GM23338 (cell line): ENCODE measurements at regions not wholly inside any gene's neighbourhood (a gene's known extent, or its start where the extent isn't known, plus 50 kb on each side); places are given as distances from the start of the nearest gene placed in this dataset.

Experiments
- ATAC-seq: fragments of 200-7000 bp; cut with Tn5 transposase; 3 replicates; pipeline ENCODE4 v1.9.1; 2020
- DNase-seq: peaks from one replicate; pipeline ENCODE4 v3.0.0-alpha.2; 2015; ENCODE audit warnings: low spot score
- H2AFZ ChIP-seq: fragments of 200-600 bp; sonication (generic); 2 replicates; pipeline ENCODE4 v1.8.0; 2016; ENCODE audit warnings: antibody characterized with exemption, mild to moderate bottlenecking, moderate library complexity
- H3F3A ChIP-seq: fragments of 200-600 bp; sonication (generic); replicated peaks from 2 replicates; pipeline ENCODE4 v1.8.0; 2017; ENCODE audit warnings: antibody characterized with exemption, mixed run types, low read depth
- H3K27ac ChIP-seq: fragments of 200-600 bp; sonication (generic); 2 replicates; pipeline ENCODE4 v1.6.1; 2016; ENCODE audit warnings: low read depth
- H3K27me3 ChIP-seq: fragments of 200-600 bp; sonication (generic); 2 replicates; pipeline ENCODE4 v1.8.0; 2016; ENCODE audit warnings: mild to moderate bottlenecking, mixed run types, moderate library complexity; ENCODE audit not compliant: insufficient read depth
- H3K36me3 ChIP-seq: fragments of 200-600 bp; sonication (generic); 2 replicates; pipeline ENCODE4 v1.8.0; 2016; ENCODE audit warnings: mild to moderate bottlenecking; ENCODE audit not compliant: insufficient read depth
- H3K4me1 ChIP-seq: fragments of 200-600 bp; sonication (generic); 2 replicates; pipeline ENCODE4 v1.8.0; 2016; ENCODE audit warnings: mild to moderate bottlenecking, moderate library complexity; ENCODE audit not compliant: insufficient read depth
- H3K4me2 ChIP-seq: fragments of 200-600 bp; sonication (generic); 2 replicates; pipeline ENCODE4 v1.7.1; 2017; ENCODE audit warnings: mixed run types
- H3K4me3 ChIP-seq: fragments of 200-600 bp; sonication (generic); 2 replicates; pipeline ENCODE4 v1.6.1; 2016; ENCODE audit warnings: mixed run types
- H3K79me2 ChIP-seq: fragments of 200-600 bp; sonication (generic); replicated peaks from 2 replicates; pipeline ENCODE4 v1.8.0; 2017; ENCODE audit warnings: mild to moderate bottlenecking; ENCODE audit not compliant: insufficient read depth
- H3K9me2 ChIP-seq: fragments of 200-600 bp; sonication (generic); 2 replicates; pipeline ENCODE4 v1.8.0; 2017; ENCODE audit not compliant: insufficient read depth
- H4K20me1 ChIP-seq: fragments of 200-600 bp; sonication (generic); replicated peaks from 2 replicates; pipeline ENCODE4 v1.8.0; 2017; ENCODE audit warnings: mild to moderate bottlenecking; ENCODE audit not compliant: insufficient read depth
- H3K27ac Mint-ChIP-seq: 2 replicates; pipeline ENCODE4 v1.8.0; 2020; ENCODE audit warnings: inconsistent platforms, mild to moderate bottlenecking, moderate library complexity, mixed read lengths
- H3K27me3 Mint-ChIP-seq: 3 replicates; pipeline ENCODE4 v1.8.0; 2022; ENCODE audit warnings: low read depth, mild to moderate bottlenecking, moderate library complexity, mixed read lengths, inconsistent platforms; ENCODE audit not compliant: insufficient read depth, poor library complexity
- H3K36me3 Mint-ChIP-seq: 3 replicates; pipeline ENCODE4 v1.8.0; 2021; ENCODE audit warnings: low read depth, mild to moderate bottlenecking, inconsistent platforms, moderate library complexity, mixed read lengths
- H3K4me1 Mint-ChIP-seq: 3 replicates; pipeline ENCODE4 v1.8.0; 2020; ENCODE audit warnings: mild to moderate bottlenecking, inconsistent platforms, mixed read lengths
- H3K4me3 Mint-ChIP-seq: 3 replicates; pipeline ENCODE4 v1.8.0; 2021; ENCODE audit warnings: moderate library complexity, mild to moderate bottlenecking, inconsistent platforms, mixed read lengths
- H3K9me3 Mint-ChIP-seq: 3 replicates; pipeline ENCODE4 v1.8.0; 2020; ENCODE audit warnings: moderate library complexity, mild to moderate bottlenecking, inconsistent platforms, mixed read lengths
- CREB1 ChIP-seq: fragments of 250-450 bp; sonication (Bioruptor Pico); IDR thresholded peaks from 2 replicates; pipeline ENCODE4 v1.5.0; 2020; ENCODE audit warnings: low read depth, mild to moderate bottlenecking, moderate library complexity
- CTCF ChIP-seq, 2 experiments: fragments of 200-600 bp in 1 of 2; sonication (generic) in 1 of 2; conservative IDR thresholded peaks; 2 replicates each; pipeline versions ENCODE4 v1.5.1 to v1.6.1; 2016 to 2017; ENCODE audit warnings: antibody characterized with exemption in 2 of 2, low read depth in 2 of 2, mild to moderate bottlenecking in 2 of 2, moderate library complexity in 1 of 2
- ETS1 ChIP-seq: IDR thresholded peaks from 2 replicates; pipeline ENCODE4 v1.6.1; 2016; ENCODE audit warnings: antibody characterized with exemption
- EZH2 ChIP-seq: fragments of 200-600 bp; sonication (generic); IDR thresholded peaks from one replicate; pipeline ENCODE4 v1.8.0; 2017; ENCODE audit warnings: antibody characterized with exemption, mild to moderate bottlenecking, low read depth; ENCODE audit not compliant: unreplicated experiment
- EZH2phosphoT487 ChIP-seq: fragments of 200-600 bp; sonication (generic); IDR thresholded peaks from one replicate; pipeline ENCODE4 v1.8.1; 2018; ENCODE audit warnings: antibody characterized with exemption; ENCODE audit not compliant: unreplicated experiment
- JUNB ChIP-seq: IDR thresholded peaks from one replicate; pipeline ENCODE4 v1.6.1; 2016; ENCODE audit warnings: antibody characterized with exemption; ENCODE audit not compliant: unreplicated experiment
- NANOG ChIP-seq: IDR thresholded peaks from 2 replicates; pipeline ENCODE4 v1.6.1; 2016; ENCODE audit warnings: antibody characterized with exemption, borderline replicate concordance
- POLR2AphosphoS5 ChIP-seq: IDR thresholded peaks from 2 replicates; pipeline ENCODE4 v1.6.1; 2016; ENCODE audit warnings: antibody characterized with exemption, low read depth
- REST ChIP-seq: IDR thresholded peaks from one replicate; pipeline ENCODE4 v1.6.1; 2018; ENCODE audit warnings: antibody characterized with exemption; ENCODE audit not compliant: unreplicated experiment
- STAT1 ChIP-seq: IDR thresholded peaks from one replicate; pipeline ENCODE4 v1.6.1; 2016; ENCODE audit warnings: antibody characterized with exemption; ENCODE audit not compliant: unreplicated experiment
- ZNF114 ChIP-seq: fragments of 250-450 bp; sonication (Bioruptor Pico); IDR thresholded peaks from 2 replicates; pipeline ENCODE4 v1.5.0; 2020; ENCODE audit warnings: mild to moderate bottlenecking, moderate library complexity
- ZNF331 ChIP-seq: fragments of 250-450 bp; sonication (Bioruptor Pico); IDR thresholded peaks from 2 replicates; pipeline ENCODE4 v1.5.0; 2020; ENCODE audit warnings: low read depth, mild to moderate bottlenecking, moderate library complexity
- ZNF462 ChIP-seq: fragments of 250-450 bp; sonication (Bioruptor Pico); IDR thresholded peaks from 2 replicates; pipeline ENCODE4 v1.5.0; 2020; ENCODE audit warnings: mild to moderate bottlenecking, moderate library complexity

- Histone ChIP-seq H3K9me2 (no peaks in the 10 kb centered on the region), H3K4me2 (no peak overlapping the region), H3K36me3 (no peaks in the 10 kb centered on the region), H3F3A (no peaks in the 10 kb centered on the region), H3K4me1 (no peaks in the 10 kb centered on the region), H3K27me3 (no peaks in the 10 kb centered on the region), H2AFZ (no peak overlapping the region), H3K27ac (no peak overlapping the region), H3K4me3 (no peak overlapping the region), H4K20me1 (no peaks in the 10 kb centered on the region), H3K79me2 (no peaks in the 10 kb centered on the region)
- no peak for TF ChIP-seq EZH2
- TF ChIP-seq ZNF114 (CRISPR knock-in tag): no peak
- TF ChIP-seq CREB1 (CRISPR knock-in tag): no peak
- TF ChIP-seq REST: no peak
- no peak for TF ChIP-seq NANOG
- TF ChIP-seq EZH2phosphoT487: no peak
- no peak for TF ChIP-seq JUNB
- no peak for TF ChIP-seq STAT1
- TF ChIP-seq ETS1: no peak
- TF ChIP-seq ZNF462 (CRISPR knock-in tag): no peak
- no peak for TF ChIP-seq ZNF331
- no peak for TF ChIP-seq CTCF (conservative IDR thresholded peaks at IDR 0.05; ENCODE audit: low read depth in 2 of 2)
- TF ChIP-seq POLR2AphosphoS5: no peak
- no peaks in the 10 kb centered on the region for H3K9me3 Mint-ChIP-seq
- no peak overlapping the region for H3K4me3 Mint-ChIP-seq
- DNase-seq (no peak), ATAC-seq (no peak)
- H3K36me3 Mint-ChIP-seq: no peaks in the 10 kb centered on the region
- no peaks in the 10 kb centered on the region for H3K27me3 Mint-ChIP-seq
- peaks cover 3% of the 10 kb centered on the region; the same call in 1 of the 3 replicates for H3K4me1 Mint-ChIP-seq
- no peak overlapping the region for H3K27ac Mint-ChIP-seq
Observed at GRCh38 chr14:47821135-47821534, 145.7 kb upstream of the MDGA2 start.
